Left ventricle myocardium inferior (tissue), 1 donor: ENCODE measurements at regions not wholly inside any gene's neighbourhood (a gene's known extent, or its start where the extent isn't known, plus 50 kb on each side); places are given as distances from the start of the nearest gene placed in this dataset.
"Not testable (repeated sequence)": the region's sequence is repeated elsewhere in the genome, so short reads cannot be mapped to it uniquely, and the experiment has no call there.

ENCODE experiments used
- DNase-seq: peaks from one replicate; pipeline ENCODE4 v3.0.0-alpha.2; 2020
- H3K27ac ChIP-seq: fragments of 200-600 bp; replicated peaks from 2 replicates; pipeline ENCODE4 v1.8.0; 2021
- H3K27me3 ChIP-seq: fragments of 200-600 bp; 2 replicates; pipeline ENCODE4 v1.8.0; 2021; ENCODE audit warnings: low read depth
- H3K36me3 ChIP-seq: fragments of 200-600 bp; 2 replicates; pipeline ENCODE4 v1.8.0; 2021
- H3K4me1 ChIP-seq: fragments of 200-600 bp; 2 replicates; pipeline ENCODE4 v1.8.0; 2021
- H3K4me3 ChIP-seq: fragments of 200-600 bp; 2 replicates; pipeline ENCODE4 v1.8.0; 2021; ENCODE audit warnings: mild to moderate bottlenecking, moderate library complexity
- H3K9me3 ChIP-seq: fragments of 200-600 bp; replicated peaks from 2 replicates; pipeline ENCODE4 v1.8.0; 2021
- intact Hi-C: fragments of 100-400 bp; cut with micrococcal nuclease; formaldehyde crosslinking; loops from one replicate; pipeline ENCODE4 v1.11.0; 2022
- TF ChIP-seq, protein P1 (sequence below): fragments of 200-600 bp; IDR thresholded peaks from 2 replicates; pipeline ENCODE4 v1.8.0; 2021; ENCODE audit warnings: antibody characterized with exemption, mild to moderate bottlenecking, borderline replicate concordance
- donor health status: DM: no; HTN: yes; CAD: no; lungs with severe emphysema.

DNA sequence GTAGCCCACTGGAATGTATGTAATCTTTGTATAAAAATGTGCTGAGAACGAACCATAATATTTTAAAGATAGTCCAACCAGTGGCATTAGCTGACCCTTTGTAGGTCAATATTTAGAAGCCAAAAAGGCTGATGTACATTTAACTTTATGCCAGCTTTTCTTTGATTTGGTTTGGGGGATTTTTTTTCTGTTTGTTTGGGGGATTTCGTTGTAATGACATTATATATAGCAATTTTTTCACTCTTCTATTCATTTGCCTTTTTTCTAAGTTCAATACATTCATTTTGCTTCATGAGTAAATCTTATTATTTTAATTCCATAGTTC, 382.0 kb upstream of the NOCT start:
- DNase-seq: no peak
- TF ChIP-seq, protein P1, sequence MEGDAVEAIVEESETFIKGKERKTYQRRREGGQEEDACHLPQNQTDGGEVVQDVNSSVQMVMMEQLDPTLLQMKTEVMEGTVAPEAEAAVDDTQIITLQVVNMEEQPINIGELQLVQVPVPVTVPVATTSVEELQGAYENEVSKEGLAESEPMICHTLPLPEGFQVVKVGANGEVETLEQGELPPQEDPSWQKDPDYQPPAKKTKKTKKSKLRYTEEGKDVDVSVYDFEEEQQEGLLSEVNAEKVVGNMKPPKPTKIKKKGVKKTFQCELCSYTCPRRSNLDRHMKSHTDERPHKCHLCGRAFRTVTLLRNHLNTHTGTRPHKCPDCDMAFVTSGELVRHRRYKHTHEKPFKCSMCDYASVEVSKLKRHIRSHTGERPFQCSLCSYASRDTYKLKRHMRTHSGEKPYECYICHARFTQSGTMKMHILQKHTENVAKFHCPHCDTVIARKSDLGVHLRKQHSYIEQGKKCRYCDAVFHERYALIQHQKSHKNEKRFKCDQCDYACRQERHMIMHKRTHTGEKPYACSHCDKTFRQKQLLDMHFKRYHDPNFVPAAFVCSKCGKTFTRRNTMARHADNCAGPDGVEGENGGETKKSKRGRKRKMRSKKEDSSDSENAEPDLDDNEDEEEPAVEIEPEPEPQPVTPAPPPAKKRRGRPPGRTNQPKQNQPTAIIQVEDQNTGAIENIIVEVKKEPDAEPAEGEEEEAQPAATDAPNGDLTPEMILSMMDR: no peak
- H3K9me3 ChIP-seq: no peaks in the 10 kb centered on the region
- H3K4me1 ChIP-seq: no peaks in the 10 kb centered on the region
- H3K4me3 ChIP-seq: no peak overlapping the region
- no peak overlapping the region for H3K27ac ChIP-seq
- H3K36me3 ChIP-seq: no peaks in the 10 kb centered on the region
- H3K27me3 ChIP-seq: no peaks in the 10 kb centered on the region
- intact Hi-C loops: no loop called here

DNA sequence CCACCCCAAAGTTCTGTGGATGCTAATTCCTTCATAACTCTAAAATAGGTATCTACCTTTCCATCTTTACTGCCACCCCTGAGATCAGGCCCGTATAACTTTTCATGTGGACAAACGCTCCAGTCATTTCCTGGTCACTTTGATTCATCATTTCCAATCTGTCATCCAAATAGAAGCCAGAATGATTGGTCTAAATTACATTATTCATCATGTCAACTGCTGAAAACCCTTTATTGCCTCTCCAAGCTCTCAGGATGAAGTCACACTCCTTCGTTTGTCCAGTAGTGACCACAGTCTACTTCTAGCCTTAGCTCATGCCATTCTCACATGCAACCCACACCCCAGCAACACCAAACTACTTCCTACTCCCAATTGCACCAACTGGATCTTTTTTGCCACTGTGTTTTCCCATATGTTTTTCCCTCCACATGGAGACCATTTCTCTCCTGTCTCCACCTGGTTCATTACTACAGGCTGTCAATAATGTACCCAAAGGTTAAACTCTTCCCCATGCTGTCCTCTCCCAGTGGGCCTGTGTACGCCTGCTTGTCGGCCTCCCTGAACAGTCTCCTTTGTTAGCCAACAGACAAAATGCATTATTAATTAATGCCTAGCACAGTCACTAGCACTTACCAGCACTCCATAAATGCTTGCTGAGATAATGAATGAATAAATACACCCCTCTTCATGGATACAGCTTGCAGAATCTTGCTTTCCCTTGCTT, 382.6 kb upstream of the NOCT start:
- no peaks in the 10 kb centered on the region for H3K27me3 ChIP-seq
- no peaks in the 10 kb centered on the region for H3K36me3 ChIP-seq
- intact Hi-C loops: no loop called here
- H3K4me1 ChIP-seq: no peaks in the 10 kb centered on the region
- DNase-seq: no peak
- no peak overlapping the region for H3K4me3 ChIP-seq
- H3K9me3 ChIP-seq: no peaks in the 10 kb centered on the region
- no peak overlapping the region for H3K27ac ChIP-seq
- TF ChIP-seq, protein P1: no peak

DNA sequence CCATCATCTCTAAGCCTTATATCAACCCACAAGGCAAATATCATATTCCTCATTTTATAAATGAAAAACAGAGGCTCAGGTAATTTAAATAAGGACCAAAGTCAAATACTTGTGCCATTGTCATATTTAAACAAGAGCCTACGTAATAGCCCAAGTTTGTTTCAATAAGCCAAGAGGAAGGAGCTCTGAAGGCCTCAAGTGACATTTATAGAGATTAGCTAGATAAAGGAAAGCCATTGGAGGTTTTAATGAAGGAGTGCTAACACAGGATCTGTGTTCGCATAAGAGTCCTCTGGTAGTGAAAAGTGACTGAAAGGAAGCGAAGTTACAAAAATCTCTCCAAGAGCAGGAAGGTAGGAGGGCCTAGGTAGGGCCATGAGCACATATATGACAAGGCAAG, 384.9 kb upstream of the NOCT start:
- Histone ChIP-seq H3K27me3 (no peaks in the 10 kb centered on the region), H3K36me3 (no peaks in the 10 kb centered on the region), H3K4me1 (no peaks in the 10 kb centered on the region), H3K4me3 (no peak overlapping the region), H3K9me3 (no peaks in the 10 kb centered on the region), H3K27ac (no peak overlapping the region)
- TF ChIP-seq, protein P1: no peak
- intact Hi-C loops: no loop called here
- no peak for DNase-seq

DNA sequence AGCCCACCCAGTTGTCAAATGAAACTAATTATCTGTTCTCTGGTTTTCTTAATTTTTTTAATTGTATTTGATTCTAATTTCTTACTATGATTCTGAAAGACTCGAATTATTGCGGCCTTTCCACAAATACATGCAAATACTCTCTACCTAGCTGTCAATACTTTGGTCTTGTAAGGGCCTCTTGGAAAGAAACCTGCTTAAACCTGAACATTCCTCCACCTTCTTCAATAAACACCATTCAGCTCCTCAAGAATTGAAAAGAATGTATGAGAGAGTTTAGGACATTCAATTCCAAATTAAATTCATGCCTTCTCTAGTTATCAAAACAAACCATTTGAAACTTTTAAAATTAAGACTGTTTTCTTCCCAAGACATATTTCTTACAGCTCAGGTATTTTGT, 385.9 kb upstream of the NOCT start:
- TF ChIP-seq, protein P1: no peak
- Histone ChIP-seq H3K4me1 (no peaks in the 10 kb centered on the region), H3K27me3 (no peaks in the 10 kb centered on the region), H3K4me3 (no peak overlapping the region), H3K36me3 (no peaks in the 10 kb centered on the region), H3K9me3 (no peaks in the 10 kb centered on the region), H3K27ac (no peak overlapping the region)
- intact Hi-C loops: no loop called here
- DNase-seq: no peak

DNA sequence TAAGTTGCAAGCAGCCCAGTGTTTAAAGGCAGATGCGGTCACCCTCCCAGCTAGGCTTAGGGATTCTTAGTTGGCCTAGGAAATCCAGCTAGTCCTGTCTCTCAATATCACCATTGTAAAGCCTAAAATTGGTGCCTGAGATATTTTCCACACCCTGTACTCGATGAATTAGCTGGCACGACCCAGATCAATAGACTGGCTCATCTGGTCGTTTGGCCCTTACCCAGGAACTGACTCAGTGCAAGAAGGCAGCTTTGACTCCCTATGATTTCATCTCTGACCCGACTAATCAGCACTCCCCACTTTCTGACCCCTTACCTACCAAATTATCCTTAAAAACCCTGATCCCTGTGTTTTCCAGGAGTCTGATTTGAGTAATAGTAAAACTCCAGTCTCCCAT, 384.9 kb upstream of the SLC7A11 start:
- no peak for DNase-seq
- intact Hi-C loops: no loop called here
- Histone ChIP-seq H3K27ac (no peak overlapping the region), H3K4me1 (no peaks in the 10 kb centered on the region), H3K4me3 (no peak overlapping the region), H3K27me3 (no peaks in the 10 kb centered on the region), H3K9me3 (peaks cover 3% of the 10 kb centered on the region), H3K36me3 (no peaks in the 10 kb centered on the region)
- TF ChIP-seq, protein P1: no peak

DNA sequence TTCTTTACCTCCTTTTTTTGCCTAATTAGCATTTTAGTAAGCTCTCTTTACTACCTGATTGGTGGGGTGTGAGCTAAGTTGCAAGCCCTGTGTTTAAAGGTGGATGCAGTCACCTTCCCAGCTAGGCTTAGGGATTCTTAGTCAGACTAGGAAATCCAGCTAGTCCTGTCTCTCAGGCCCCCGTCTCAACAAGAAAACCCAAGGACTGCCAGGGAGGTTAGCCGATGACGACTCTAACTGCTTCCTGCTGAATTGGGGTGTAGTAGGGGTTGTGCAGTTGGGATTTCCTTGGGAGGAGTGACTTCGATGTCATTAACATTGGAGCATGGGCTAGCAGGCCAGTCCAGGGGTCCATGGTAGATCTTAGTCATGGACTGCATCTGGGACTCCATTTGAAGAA, 380.2 kb upstream of the SLC7A11 start:
- DNase-seq, H3K4me1 ChIP-seq, H3K36me3 ChIP-seq, intact Hi-C loops, H3K27me3 ChIP-seq, H3K27ac ChIP-seq, H3K4me3 ChIP-seq: not testable (repeated sequence)
- H3K9me3 ChIP-seq: peaks cover 23% of the 10 kb centered on the region
